ENCODE measurements at regions not wholly inside any gene's neighbourhood (a gene's known extent, or its start where the extent isn't known, plus 50 kb on each side); places are given as distances from the start of the nearest gene placed in this dataset.

DNA sequence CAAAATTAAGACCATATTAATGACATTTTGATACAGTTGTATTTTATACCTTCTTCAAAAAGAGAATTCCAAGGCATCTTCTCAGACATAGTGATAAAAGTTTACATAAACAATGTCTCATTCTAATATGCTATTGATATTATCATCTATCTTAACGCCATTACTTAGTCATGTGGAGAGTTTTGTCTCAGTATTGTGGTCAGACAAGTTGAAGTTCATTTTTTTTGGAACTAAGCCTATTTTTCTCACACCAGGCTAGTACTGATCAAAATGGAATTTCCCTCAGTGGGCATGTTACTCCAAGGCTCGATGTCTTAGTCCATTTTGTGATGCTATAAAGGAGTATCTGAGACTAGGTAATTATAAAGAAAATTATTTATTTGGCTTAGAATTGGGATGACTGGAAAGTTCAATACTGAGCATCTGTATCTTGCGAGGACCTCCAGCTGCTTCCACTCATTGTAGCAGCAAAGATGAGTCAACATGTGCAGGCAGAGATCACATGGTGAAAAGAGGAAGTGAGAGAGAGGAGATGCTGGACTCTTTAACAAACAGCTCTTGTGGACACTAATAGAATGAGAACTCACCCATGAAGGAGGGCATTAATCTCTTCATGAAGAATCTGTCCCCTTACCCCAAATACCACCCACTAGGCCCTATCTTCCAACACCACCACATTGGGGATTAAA, 825.5 kb upstream of the MANEA start:
- TF ChIP-seq CTCF (IDR thresholded peaks at IDR 0.05; ENCODE audit: low read length, missing control alignments) = no peak
- no peak overlapping the region for H3K4me3 ChIP-seq (replicated peaks; ENCODE audit: low read depth, low read length)
- DNase-seq (ENCODE audit: low read depth) = no peak

- DNase-seq (ENCODE audit: low read depth) = no peak
- no peak for TF ChIP-seq CTCF (IDR thresholded peaks at IDR 0.05; ENCODE audit: low read length, missing control alignments)
- H3K4me3 ChIP-seq (replicated peaks; ENCODE audit: low read depth, low read length) = no peak overlapping the region
These were observed 841.1 kb upstream of the MANEA start for GRCh38 chr6:94736236-94736635.

GRCh38 chr6:94735270-94735669, 842.1 kb upstream of the MANEA start:
- no peak for DNase-seq (ENCODE audit: low read depth)
- H3K4me3 ChIP-seq (replicated peaks; ENCODE audit: low read depth, low read length) = no peak overlapping the region
- TF ChIP-seq CTCF (IDR thresholded peaks at IDR 0.05; ENCODE audit: low read length, missing control alignments) = no peak

GRCh38 chr6:94734751-94735150, 842.6 kb upstream of the MANEA start:
- no peak overlapping the region for H3K4me3 ChIP-seq (replicated peaks; ENCODE audit: low read depth, low read length)
- TF ChIP-seq CTCF (IDR thresholded peaks at IDR 0.05; ENCODE audit: low read length, missing control alignments) = no peak
- DNase-seq (ENCODE audit: low read depth) = no peak

GRCh38 chr6:94733066-94733465, 844.3 kb upstream of the MANEA start:
- H3K4me3 ChIP-seq (replicated peaks; ENCODE audit: low read depth, low read length) = no peak overlapping the region
- DNase-seq (ENCODE audit: low read depth) = no peak
- TF ChIP-seq CTCF (IDR thresholded peaks at IDR 0.05; ENCODE audit: low read length, missing control alignments) = no peak

- no peak overlapping the region for H3K4me3 ChIP-seq (replicated peaks; ENCODE audit: low read depth, low read length)
- no peak for DNase-seq (ENCODE audit: low read depth)
- TF ChIP-seq CTCF (IDR thresholded peaks at IDR 0.05; ENCODE audit: low read length, missing control alignments) = no peak
These were observed 849.6 kb upstream of the MANEA start for GRCh38 chr6:94727710-94728109.

DNA sequence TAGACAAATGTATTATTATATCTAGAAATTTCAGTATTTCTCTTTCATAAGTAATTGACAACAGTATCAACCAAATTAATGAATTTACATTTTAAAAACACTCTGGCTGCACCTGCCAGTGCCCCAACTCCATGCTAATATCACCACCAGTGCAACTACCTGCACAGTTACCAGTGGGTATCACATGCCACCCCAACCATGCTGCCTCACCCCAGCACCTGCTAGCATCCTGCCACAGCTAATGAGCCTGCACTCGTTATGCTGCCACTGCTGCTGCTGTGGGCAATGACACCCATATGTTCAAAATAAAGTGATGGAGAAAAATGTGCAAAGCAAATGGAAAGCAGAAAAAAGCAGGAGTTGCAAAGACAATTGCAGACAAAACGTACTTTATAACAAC, 855.9 kb upstream of the MANEA start:
- no peak for TF ChIP-seq CTCF (IDR thresholded peaks at IDR 0.05; ENCODE audit: low read length, missing control alignments)
- DNase-seq (ENCODE audit: low read depth) = no peak

More for the DNA sequence above, 855.9 kb upstream of the MANEA start:
- no peak overlapping the region for H3K4me3 ChIP-seq (replicated peaks; ENCODE audit: low read depth, low read length)

Data from fibroblast of pulmonary artery (primary cell).